ENCODE measurements at regions not wholly inside any gene's neighbourhood (a gene's known extent, or its start where the extent isn't known, plus 50 kb on each side); places are given as distances from the start of the nearest gene placed in this dataset.

DNA sequence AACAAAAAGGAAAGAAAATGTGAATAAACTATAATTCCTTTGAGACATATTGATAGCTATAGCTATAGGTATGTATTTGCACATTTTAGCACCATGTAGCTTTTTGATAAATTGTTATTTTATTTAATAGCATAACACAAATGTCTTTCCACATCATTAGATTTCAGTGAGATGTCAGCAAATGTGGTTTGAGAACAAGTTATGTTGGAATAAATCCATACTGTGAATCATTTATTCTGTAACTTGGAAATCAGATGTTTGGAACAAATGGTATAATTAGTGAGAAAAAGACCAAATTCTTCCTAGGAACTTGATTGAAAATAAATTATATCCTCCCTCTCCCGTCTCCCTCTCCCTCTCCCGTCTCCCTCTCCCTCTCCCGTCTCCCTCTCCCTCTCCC lies 62.8 kb downstream of the NABP1 start:
- Mint-ChIP-seq H3K36me3 (no peaks in the 10 kb centered on the region), H3K27ac (no peak overlapping the region), H3K9me3 (no peaks in the 10 kb centered on the region), H3K27me3 (ENCODE audit: low read depth in 2 of 2) (peaks cover 0 to 3% of the 10 kb centered on the region in 2 donors), H3K4me1 (peaks cover 10 to 11% of the 10 kb centered on the region in 2 donors), H3K4me3 (no peak overlapping the region)
- TF ChIP-seq, protein P1, sequence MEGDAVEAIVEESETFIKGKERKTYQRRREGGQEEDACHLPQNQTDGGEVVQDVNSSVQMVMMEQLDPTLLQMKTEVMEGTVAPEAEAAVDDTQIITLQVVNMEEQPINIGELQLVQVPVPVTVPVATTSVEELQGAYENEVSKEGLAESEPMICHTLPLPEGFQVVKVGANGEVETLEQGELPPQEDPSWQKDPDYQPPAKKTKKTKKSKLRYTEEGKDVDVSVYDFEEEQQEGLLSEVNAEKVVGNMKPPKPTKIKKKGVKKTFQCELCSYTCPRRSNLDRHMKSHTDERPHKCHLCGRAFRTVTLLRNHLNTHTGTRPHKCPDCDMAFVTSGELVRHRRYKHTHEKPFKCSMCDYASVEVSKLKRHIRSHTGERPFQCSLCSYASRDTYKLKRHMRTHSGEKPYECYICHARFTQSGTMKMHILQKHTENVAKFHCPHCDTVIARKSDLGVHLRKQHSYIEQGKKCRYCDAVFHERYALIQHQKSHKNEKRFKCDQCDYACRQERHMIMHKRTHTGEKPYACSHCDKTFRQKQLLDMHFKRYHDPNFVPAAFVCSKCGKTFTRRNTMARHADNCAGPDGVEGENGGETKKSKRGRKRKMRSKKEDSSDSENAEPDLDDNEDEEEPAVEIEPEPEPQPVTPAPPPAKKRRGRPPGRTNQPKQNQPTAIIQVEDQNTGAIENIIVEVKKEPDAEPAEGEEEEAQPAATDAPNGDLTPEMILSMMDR (IDR thresholded peaks at IDR 0.05): no peak
- Histone ChIP-seq H3K4me1 (ENCODE audit: control insufficient read depth, insufficient read depth, low read length) (peaks cover 10% of the 10 kb centered on the region), H3K4me3 (ENCODE audit: low read length) (no peak overlapping the region), H3K27me3 (ENCODE audit: control insufficient read depth, insufficient read depth, low read length) (no peaks in the 10 kb centered on the region), H3K27ac (ENCODE audit: low read length) (no peak overlapping the region), H3K36me3 (ENCODE audit: control insufficient read depth, insufficient read depth, low read length) (no peaks in the 10 kb centered on the region), H3K9me3 (ENCODE audit: control insufficient read depth, insufficient read depth, low read length) (no peaks in the 10 kb centered on the region)
- intact Hi-C loops (cut with micrococcal nuclease): no loop called here
- DNase-seq (no peak), ATAC-seq (no peak)
- WGBS (ENCODE audit: insufficient coverage): no CpG with 5 or more reads among the region's 3 CpGs

DNA sequence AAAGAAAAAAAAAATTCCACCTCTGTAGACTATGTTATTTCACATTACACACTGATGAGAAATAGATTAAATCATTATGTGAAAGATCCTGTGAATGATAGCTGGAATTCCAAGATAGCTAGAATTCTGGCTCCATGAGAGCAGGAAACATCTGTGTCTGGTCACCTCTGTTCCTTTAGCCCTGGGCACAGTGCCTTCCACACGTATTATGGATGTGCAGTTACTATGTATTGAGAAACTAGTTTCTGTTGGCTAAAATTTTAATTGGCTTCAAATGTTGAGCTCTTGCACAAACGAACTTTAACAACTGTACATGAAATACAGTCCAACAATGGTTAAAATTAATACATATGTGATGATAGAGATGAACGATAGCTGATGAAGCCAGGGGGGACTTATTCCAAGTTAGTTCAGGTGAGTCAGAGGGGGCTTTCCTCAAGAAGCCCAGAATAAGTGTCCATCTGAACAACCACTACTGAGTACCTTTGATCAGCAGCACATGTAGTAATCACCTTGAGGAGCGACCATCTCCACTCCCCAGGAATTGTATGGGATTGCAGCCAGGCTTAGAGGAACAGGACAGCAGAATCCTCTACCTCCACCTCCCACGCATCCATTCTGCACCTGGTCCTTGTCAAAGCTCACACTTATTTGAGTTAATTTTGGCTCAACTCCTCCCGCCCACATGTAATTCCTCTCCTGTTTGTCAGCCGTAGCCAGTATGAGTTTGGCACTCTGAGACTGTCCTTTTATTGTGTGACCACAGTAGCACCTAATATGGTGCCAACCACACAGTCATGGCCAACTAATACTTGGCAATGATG lies 68.6 kb downstream of the NABP1 start:
- H3K27ac Mint-ChIP-seq: no peak overlapping the region
- no peak overlapping the region for H3K4me3 ChIP-seq (ENCODE audit: low read length)
- H3K9me3 Mint-ChIP-seq: no peaks in the 10 kb centered on the region
- DNase-seq: no peak
- no peak overlapping the region for H3K4me3 Mint-ChIP-seq
- H3K36me3 Mint-ChIP-seq: no peaks in the 10 kb centered on the region
- H3K27me3 ChIP-seq (ENCODE audit: control insufficient read depth, insufficient read depth, low read length): no peaks in the 10 kb centered on the region
- H3K27me3 Mint-ChIP-seq (ENCODE audit: low read depth in 2 of 2): peaks cover 0 to 6% of the 10 kb centered on the region in 2 donors
- intact Hi-C loops (cut with micrococcal nuclease): no loop called here
- H3K4me1 Mint-ChIP-seq: no peaks in the 10 kb centered on the region
- no peak for ATAC-seq
- TF ChIP-seq, protein P1 (IDR thresholded peaks at IDR 0.05): no peak
- no peaks in the 10 kb centered on the region for H3K36me3 ChIP-seq (ENCODE audit: control insufficient read depth, insufficient read depth, low read length)
- H3K4me1 ChIP-seq (ENCODE audit: control insufficient read depth, insufficient read depth, low read length): no peaks in the 10 kb centered on the region
- no peak overlapping the region for H3K27ac ChIP-seq (ENCODE audit: low read length)
- H3K9me3 ChIP-seq (ENCODE audit: control insufficient read depth, insufficient read depth, low read length): no peaks in the 10 kb centered on the region
- WGBS (ENCODE audit: insufficient coverage): 88% methylated on average over 5 of the region's 7 CpGs

DNA sequence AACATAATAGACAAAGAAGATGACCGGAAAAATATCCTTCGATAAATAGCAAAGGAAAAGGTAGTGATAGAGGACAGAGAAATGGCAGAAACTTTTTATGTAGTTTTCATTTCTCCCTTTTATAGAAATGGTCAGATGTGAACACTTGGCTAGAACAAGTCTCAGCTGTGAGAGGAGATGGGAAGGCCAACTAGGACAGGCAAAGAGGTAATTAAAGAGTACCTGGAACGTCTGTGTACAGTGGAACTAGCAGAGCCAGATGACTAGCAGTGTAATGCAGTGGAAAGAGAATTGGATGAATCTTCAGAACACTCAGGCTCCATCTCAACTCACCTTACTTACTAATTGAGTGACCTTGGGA lies 69.2 kb downstream of the NABP1 start:
- H3K27ac Mint-ChIP-seq: no peak overlapping the region
- TF ChIP-seq, protein P1 (IDR thresholded peaks at IDR 0.05): no peak
- no peaks in the 10 kb centered on the region for H3K9me3 ChIP-seq (ENCODE audit: control insufficient read depth, insufficient read depth, low read length)
- no peak overlapping the region for H3K4me3 ChIP-seq (ENCODE audit: low read length)
- no peaks in the 10 kb centered on the region for H3K4me1 Mint-ChIP-seq
- ATAC-seq (no peak), DNase-seq (no peak)
- intact Hi-C loops (cut with micrococcal nuclease): no loop called here
- no peaks in the 10 kb centered on the region for H3K27me3 ChIP-seq (ENCODE audit: control insufficient read depth, insufficient read depth, low read length)
- H3K36me3 ChIP-seq (ENCODE audit: control insufficient read depth, insufficient read depth, low read length): no peaks in the 10 kb centered on the region
- H3K4me1 ChIP-seq (ENCODE audit: control insufficient read depth, insufficient read depth, low read length): no peaks in the 10 kb centered on the region
- H3K27ac ChIP-seq (ENCODE audit: low read length): no peak overlapping the region
- 91% methylated on average over 1 of the region's 3 CpGs for WGBS (ENCODE audit: insufficient coverage)
- H3K27me3 Mint-ChIP-seq (ENCODE audit: low read depth in 2 of 2): peaks cover 0 to 6% of the 10 kb centered on the region in 2 donors
- no peaks in the 10 kb centered on the region for H3K36me3 Mint-ChIP-seq
- H3K9me3 Mint-ChIP-seq: no peaks in the 10 kb centered on the region
- H3K4me3 Mint-ChIP-seq: no peak overlapping the region

DNA sequence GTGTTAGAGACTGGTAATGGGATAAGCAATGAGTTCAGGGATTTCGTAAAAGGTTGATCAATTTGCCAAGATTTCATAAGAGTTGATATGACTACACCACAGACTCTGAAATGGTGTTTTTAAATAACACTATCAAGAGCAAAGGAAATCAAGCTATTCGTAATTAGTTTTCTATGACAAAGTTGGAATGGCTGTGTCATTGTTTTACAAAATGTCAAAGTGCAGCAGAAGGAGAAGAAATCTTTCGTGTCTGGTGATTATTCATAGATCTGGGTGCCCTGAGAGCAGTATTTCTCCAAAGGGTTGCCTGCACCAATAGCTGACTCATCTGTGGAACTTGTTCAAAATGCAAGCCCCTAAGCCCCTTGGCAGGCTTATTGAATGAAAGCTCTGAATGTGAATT lies 70.1 kb downstream of the NABP1 start:
- no peaks in the 10 kb centered on the region for H3K9me3 Mint-ChIP-seq
- intact Hi-C loops (cut with micrococcal nuclease): no loop called here
- no peaks in the 10 kb centered on the region for H3K9me3 ChIP-seq (ENCODE audit: control insufficient read depth, insufficient read depth, low read length)
- TF ChIP-seq, protein P1 (IDR thresholded peaks at IDR 0.05): no peak
- H3K27ac ChIP-seq (ENCODE audit: low read length): no peak overlapping the region
- no peaks in the 10 kb centered on the region for H3K27me3 ChIP-seq (ENCODE audit: control insufficient read depth, insufficient read depth, low read length)
- no peaks in the 10 kb centered on the region for H3K4me1 Mint-ChIP-seq
- no peaks in the 10 kb centered on the region for H3K4me1 ChIP-seq (ENCODE audit: control insufficient read depth, insufficient read depth, low read length)
- DNase-seq (no peak), ATAC-seq (no peak)
- peaks cover 0 to 6% of the 10 kb centered on the region in 2 donors for H3K27me3 Mint-ChIP-seq (ENCODE audit: low read depth in 2 of 2)
- no peak overlapping the region for H3K4me3 ChIP-seq (ENCODE audit: low read length)
- WGBS (ENCODE audit: insufficient coverage): 61% methylated on average over 2 of the region's 3 CpGs
- H3K27ac Mint-ChIP-seq: no peak overlapping the region
- H3K36me3 Mint-ChIP-seq: no peaks in the 10 kb centered on the region
- no peaks in the 10 kb centered on the region for H3K36me3 ChIP-seq (ENCODE audit: control insufficient read depth, insufficient read depth, low read length)
- no peak overlapping the region for H3K4me3 Mint-ChIP-seq
